NCI-H1092 treated with DMSO at 0.1 percent for 48 hours (cell line): ENCODE measurements at regions not wholly inside any gene's neighbourhood (a gene's known extent, or its start where the extent isn't known, plus 50 kb on each side); places are given as distances from the start of the nearest gene placed in this dataset.

ENCODE experiments used
- DNase-seq: peaks from one replicate; lab custom pipeline; 2025; lab: John Stamatoyannopoulos, UW

DNA sequence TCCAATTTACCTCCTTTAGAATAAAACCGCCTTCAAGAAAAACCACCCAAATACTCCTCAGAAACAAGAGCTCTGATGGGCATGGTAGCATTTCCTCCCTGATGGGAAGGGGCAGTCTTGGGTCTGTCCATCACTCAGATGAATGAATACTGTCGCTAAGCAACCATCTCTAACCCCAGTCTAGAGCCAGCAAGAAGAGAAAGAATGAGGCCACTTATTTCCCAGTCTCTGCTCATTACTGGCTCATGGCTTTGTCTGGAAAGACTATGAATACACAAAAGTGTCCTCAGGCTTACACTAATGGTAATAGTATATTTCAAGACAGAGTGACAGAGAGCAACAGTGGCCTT lies 51.0 kb upstream of the F3 start:
- DNase-seq = no peak

DNA sequence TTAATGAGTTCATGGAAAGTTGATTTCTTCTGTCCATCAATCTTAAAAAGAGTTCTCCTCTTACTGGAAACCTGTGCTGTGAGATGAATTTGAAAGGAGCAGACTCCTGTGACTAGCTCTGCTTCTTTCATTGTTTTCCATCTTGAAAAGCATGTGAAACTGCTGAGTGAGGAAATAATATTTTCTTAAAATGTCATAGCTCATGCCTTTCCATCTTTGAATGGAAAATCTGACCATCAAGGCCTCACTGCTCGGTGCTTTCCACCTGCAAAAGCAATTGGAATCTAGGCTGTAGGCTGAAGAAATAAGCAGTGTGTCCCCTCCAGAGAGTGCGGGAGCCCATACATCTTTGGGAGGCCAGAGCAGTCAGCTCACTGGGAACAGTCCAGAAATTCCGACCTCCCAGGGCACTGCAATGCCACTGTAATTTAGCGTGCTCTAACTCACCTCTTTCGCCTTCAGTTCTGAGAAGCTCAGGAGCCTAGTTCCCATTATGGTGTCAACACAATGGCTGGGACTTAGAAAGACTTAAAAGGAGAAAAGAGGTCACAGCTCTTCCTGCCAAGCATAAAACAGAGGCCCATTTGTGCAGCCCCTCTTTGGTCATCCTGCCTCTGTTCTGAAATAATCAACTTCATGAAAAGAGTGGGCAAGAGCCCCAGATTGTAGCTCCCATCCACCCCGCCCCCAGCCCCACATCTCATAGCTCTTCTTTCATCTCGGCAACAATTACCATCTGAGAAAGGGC lies 50.4 kb upstream of the F3 start:
- DNase-seq = no peak
